Neutrophil (primary cell): ENCODE measurements at regions not wholly inside any gene's neighbourhood (a gene's known extent, or its start where the extent isn't known, plus 50 kb on each side); places are given as distances from the start of the nearest gene placed in this dataset.

Experiments used
- H3K27ac ChIP-seq: fragments of 200-600 bp; sonication (generic); 2 replicates; pipeline ENCODE4 v1.5.1; 2016; ENCODE audit warnings: mild to moderate bottlenecking, moderate library complexity
- H3K27me3 ChIP-seq: fragments of 200-600 bp; sonication (generic); 2 replicates; pipeline ENCODE4 v1.6.0; 2016; ENCODE audit warnings: mild to moderate bottlenecking
- H3K36me3 ChIP-seq: fragments of 200-600 bp; sonication (generic); 2 replicates; pipeline ENCODE4 v1.5.1; 2017
- H3K4me1 ChIP-seq, 2 experiments: fragments of 200-600 bp in 1 of 2; sonication (generic) in 1 of 2; 1 replicate in 1 of 2; 2 replicates in 1 of 2; pipeline versions ENCODE4 v1.5.1 to v1.6.1; 2013 to 2016; ENCODE audit warnings: low read depth in 1 of 2, low read length in 1 of 2, mild to moderate bottlenecking in 1 of 2, moderate library complexity in 1 of 2; ENCODE audit not compliant: control insufficient read depth in 1 of 2, insufficient read depth in 1 of 2
- H3K4me3 ChIP-seq, 2 experiments: fragments of 200-600 bp in 1 of 2; sonication (generic) in 1 of 2; 1 replicate in 1 of 2; 2 replicates in 1 of 2; pipeline ENCODE4 v1.5.1; 2013 to 2016; ENCODE audit warnings: low read depth in 1 of 2, low read length in 1 of 2, mild to moderate bottlenecking in 1 of 2, moderate library complexity in 1 of 2
- H3K9me3 ChIP-seq: fragments of 200-600 bp; sonication (generic); 2 replicates; pipeline ENCODE4 v1.5.1; 2016
- CTCF ChIP-seq: fragments of 200-600 bp; sonication (generic); IDR thresholded peaks from 2 replicates; pipeline ENCODE4 v1.5.1; 2016; ENCODE audit warnings: antibody characterized with exemption

- Histone ChIP-seq H3K27ac (no peak overlapping the region), H3K4me1 (peaks cover 53 to 66% of the 10 kb centered on the region in 2 experiments), H3K9me3 (no peaks in the 10 kb centered on the region), H3K4me3 (no peak overlapping the region), H3K36me3 (no peaks in the 10 kb centered on the region), H3K27me3 (no peaks in the 10 kb centered on the region)
- no peak for TF ChIP-seq CTCF
Observed at GRCh38 chr1:221162352-221162751, 283.1 kb downstream of the HLX start.

- no peaks in the 10 kb centered on the region for H3K36me3 ChIP-seq
- H3K9me3 ChIP-seq: no peaks in the 10 kb centered on the region
- H3K27me3 ChIP-seq: no peaks in the 10 kb centered on the region
- H3K27ac ChIP-seq: no peak overlapping the region
- no peak overlapping the region for H3K4me3 ChIP-seq
- H3K4me1 ChIP-seq: peaks cover 53 to 66% of the 10 kb centered on the region in 2 experiments
- no peak for TF ChIP-seq CTCF
Observed at GRCh38 chr1:221162939-221163338, 283.7 kb downstream of the HLX start.

- peaks cover 55 to 64% of the 10 kb centered on the region in 2 experiments for H3K4me1 ChIP-seq
Observed at GRCh38 chr1:221164029-221164428, 284.8 kb downstream of the HLX start.

GRCh38 chr1:221164951-221165838 is 286.0 kb downstream of the HLX start:
- H3K36me3 ChIP-seq: no peaks in the 10 kb centered on the region
- H3K27ac ChIP-seq: no peak overlapping the region
- peaks cover 55 to 63% of the 10 kb centered on the region in 2 experiments for H3K4me1 ChIP-seq
- H3K4me3 ChIP-seq: no peak overlapping the region
- H3K27me3 ChIP-seq: no peaks in the 10 kb centered on the region
- no peaks in the 10 kb centered on the region for H3K9me3 ChIP-seq
- TF ChIP-seq CTCF: no peak

More at GRCh38 chr1:221164029-221164428, 284.8 kb downstream of the HLX start:
- Histone ChIP-seq H3K4me3 (no peak overlapping the region), H3K36me3 (no peaks in the 10 kb centered on the region), H3K9me3 (no peaks in the 10 kb centered on the region), H3K27me3 (no peaks in the 10 kb centered on the region), H3K27ac (no peak overlapping the region)
- TF ChIP-seq CTCF: no peak

GRCh38 chr1:221165839-221166500 is 286.7 kb downstream of the HLX start:
- Histone ChIP-seq H3K4me3 (peak overlapping the region in 1 of 2 experiments; percentile 38), H3K9me3 (no peaks in the 10 kb centered on the region), H3K27ac (peak overlapping the region; percentile 75), H3K27me3 (no peaks in the 10 kb centered on the region), H3K36me3 (no peaks in the 10 kb centered on the region), H3K4me1 (peaks cover 55 to 63% of the 10 kb centered on the region in 2 experiments)
- TF ChIP-seq CTCF: no peak
